B cell (primary cell): ENCODE measurements at regions not wholly inside any gene's neighbourhood (a gene's known extent, or its start where the extent isn't known, plus 50 kb on each side); places are given as distances from the start of the nearest gene placed in this dataset.
"Not testable (repeated sequence)": the region's sequence is repeated elsewhere in the genome, so short reads cannot be mapped to it uniquely, and the experiment has no call there.

Source experiments
- ATAC-seq: fragments of 200-7000 bp; cut with Tn5 transposase; one replicate; pipeline ENCODE4 v1.10.0; 2021; ENCODE audit warnings: low read depth, mild to moderate bottlenecking, moderate number of reproducible peaks, moderate library complexity
- CTCF ChIA-PET: fragments of 350-600 bp; sonication (Branson Sonifier 250); formaldehyde crosslinking; loops from one replicate; lab custom pipeline; 2021; ENCODE audit warnings: antibody characterized with exemption, inconsistent platforms; lab: Charles Lee
- POLR2A ChIA-PET: fragments of 350-600 bp; sonication (Branson Sonifier 250); formaldehyde crosslinking; loops from one replicate; lab custom pipeline; 2021; ENCODE audit warnings: antibody characterized with exemption; lab: Charles Lee
- DNase-seq: peaks from one replicate; pipeline ENCODE4 v3.0.0; 2013
- H2AFZ ChIP-seq: 2 replicates; pipeline ENCODE4 v1.6.1; 2012; ENCODE audit warnings: mild to moderate bottlenecking, low read depth, low read length; ENCODE audit not compliant: insufficient read depth, poor library complexity, severe bottlenecking
- H3K27ac ChIP-seq, 2 donors: 1 replicate in 1 of 2; 2 replicates in 1 of 2; pipeline ENCODE4 v1.5.1; 2012 to 2013; ENCODE audit warnings: low read length in 2 of 2, mild to moderate bottlenecking in 2 of 2, moderate library complexity in 1 of 2
- H3K27me3 ChIP-seq, 4 experiments: fragments of 200-600 bp in 1 of 4; sonication (generic) in 1 of 4; replicated peaks in 1 of 4; 1 replicate in 2 of 4; 2 replicates in 2 of 4; pipeline versions ENCODE4 v1.6.1 to v1.7.0; 2013 to 2016; ENCODE audit warnings: low read length in 3 of 4, mild to moderate bottlenecking in 2 of 4, mixed read lengths in 1 of 4, moderate library complexity in 1 of 4; ENCODE audit not compliant: insufficient read depth in 4 of 4, control insufficient read depth in 3 of 4; ENCODE audit errors: control extremely low read depth in 1 of 4
- H3K36me3 ChIP-seq, 2 experiments: replicated peaks in 1 of 2; 1 replicate in 1 of 2; 2 replicates in 1 of 2; pipeline versions ENCODE4 v1.6.1 to v1.7.1; 2013; ENCODE audit warnings: low read length in 1 of 2; ENCODE audit not compliant: insufficient read depth in 2 of 2, control insufficient read depth in 1 of 2; ENCODE audit errors: control extremely low read depth in 1 of 2, extremely low read depth in 1 of 2
- H3K4me1 ChIP-seq, 2 donors: fragments of 200-600 bp in 1 of 2; sonication (generic) in 1 of 2; 1 replicate in 1 of 2; 2 replicates in 1 of 2; pipeline versions ENCODE4 v1.5.1 to v1.6.1; 2013 to 2017; ENCODE audit warnings: low read length in 2 of 2; ENCODE audit not compliant: control insufficient read depth in 2 of 2, insufficient read depth in 2 of 2
- H3K4me2 ChIP-seq: replicated peaks from 2 replicates; pipeline ENCODE3; 2012; ENCODE audit warnings: mild to moderate bottlenecking, low read depth, low read length; ENCODE audit not compliant: poor library complexity, severe bottlenecking
- H3K4me3 ChIP-seq, 5 experiments: fragments of 200-600 bp in 1 of 5; sonication (generic) in 1 of 5; 1 replicate in 3 of 5; 2 replicates in 2 of 5; pipeline versions ENCODE4 v1.5.1 to v1.7.0; 2011 to 2016; ENCODE audit warnings: low read length in 4 of 5, mild to moderate bottlenecking in 4 of 5, low read depth in 2 of 5, control low read depth in 1 of 5, moderate library complexity in 1 of 5; ENCODE audit not compliant: insufficient read depth in 1 of 5; ENCODE audit errors: control extremely low read depth in 1 of 5, extremely low read depth in 1 of 5
- H3K79me2 ChIP-seq: fragments of 200-600 bp; sonication (generic); one replicate; pipeline ENCODE4 v1.6.0; 2016; ENCODE audit warnings: low read length; ENCODE audit not compliant: control insufficient read depth, insufficient read depth
- H3K9ac ChIP-seq: fragments of 200-600 bp; sonication (generic); 2 replicates; pipeline ENCODE4 v1.6.1; 2017; ENCODE audit warnings: mild to moderate bottlenecking, low read length, moderate library complexity
- H3K9me3 ChIP-seq, 3 donors: one replicate each; pipeline versions ENCODE4 v1.6.1 to v1.7.1; 2013; ENCODE audit warnings: low read length in 2 of 3; ENCODE audit not compliant: control insufficient read depth in 2 of 3, insufficient read depth in 1 of 3; ENCODE audit errors: control extremely low read depth in 1 of 3
- H4K20me1 ChIP-seq: 2 replicates; pipeline ENCODE4 v1.6.0; 2012; ENCODE audit warnings: mild to moderate bottlenecking, low read length; ENCODE audit not compliant: insufficient read depth, control insufficient read depth, poor library complexity, severe bottlenecking
- H3K27ac Mint-ChIP-seq: one replicate; pipeline ENCODE4 v1.8.0; 2021; ENCODE audit warnings: mixed read lengths
- H3K27me3 Mint-ChIP-seq: one replicate; pipeline ENCODE4 v1.8.0; 2021; ENCODE audit warnings: mixed read lengths
- H3K4me1 Mint-ChIP-seq: one replicate; pipeline ENCODE4 v1.8.0; 2021; ENCODE audit warnings: mixed read lengths
- H3K4me3 Mint-ChIP-seq: one replicate; pipeline ENCODE4 v1.8.0; 2021; ENCODE audit warnings: mixed read lengths
- H3K9me3 Mint-ChIP-seq: one replicate; pipeline ENCODE4 v1.8.0; 2022; ENCODE audit warnings: mixed read lengths; ENCODE audit not compliant: insufficient read depth
- EZH2 ChIP-seq: IDR thresholded peaks from 2 replicates; pipeline ENCODE4 v1.6.1; 2012; ENCODE audit warnings: borderline replicate concordance, low read depth, mild to moderate bottlenecking, moderate library complexity, low read length; ENCODE audit not compliant: insufficient read depth, poor library complexity, severe bottlenecking
- WGBS: methylation state at CpG from one replicate; pipeline ENCODE4 v1.1.5; 2013; ENCODE audit warnings: missing lambda C conversion rate; ENCODE audit not compliant: insufficient coverage; 5-methylcytosine and 5-hydroxymethylcytosine counted together
- intact Hi-C: fragments of 100-400 bp; cut with micrococcal nuclease; formaldehyde crosslinking; loops from one replicate; pipeline ENCODE4 v1.10.0; 2022
- TF ChIP-seq, protein P1 (sequence below): fragments of 200-600 bp; IDR thresholded peaks from one replicate; pipeline ENCODE4 v1.8.0; 2022; ENCODE audit warnings: antibody characterized with exemption, mild to moderate bottlenecking

DNA sequence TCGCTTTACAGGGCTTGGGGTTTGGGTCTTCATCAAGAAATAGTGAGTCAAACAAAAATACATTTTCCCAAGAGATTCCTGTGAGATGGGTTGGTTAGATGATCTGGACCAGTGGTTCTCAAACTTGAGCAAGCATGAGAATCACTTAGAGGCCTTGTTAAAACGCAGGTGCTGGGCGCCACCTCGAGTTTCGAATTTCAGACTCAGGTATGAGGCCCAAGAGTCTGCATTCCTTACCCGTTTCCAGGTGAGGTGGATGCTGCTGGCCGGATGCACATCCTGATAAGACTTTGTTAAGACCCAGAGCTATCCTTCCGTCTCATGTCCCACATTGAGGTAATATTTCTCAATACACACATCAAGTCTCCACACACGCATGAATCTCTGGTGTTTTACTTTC is 707.8 kb upstream of the SALL3 start:
- no peaks in the 10 kb centered on the region for H4K20me1 ChIP-seq
- H3K27ac Mint-ChIP-seq = no peak overlapping the region
- no peaks in the 10 kb centered on the region for H3K27me3 ChIP-seq
- peaks cover 6% of the 10 kb centered on the region for H3K9me3 Mint-ChIP-seq
- H3K4me1 ChIP-seq = no peaks in the 10 kb centered on the region
- no peaks in the 10 kb centered on the region for H3K36me3 ChIP-seq
- H3K27me3 Mint-ChIP-seq = no peaks in the 10 kb centered on the region
- no peak for ATAC-seq
- intact Hi-C loops = no loop called here
- no peak overlapping the region for H3K4me2 ChIP-seq
- CTCF ChIA-PET = no interaction called here
- no peaks in the 10 kb centered on the region for H3K79me2 ChIP-seq
- peaks cover 0 to 13% (median 5%) of the 10 kb centered on the region in 3 donors for H3K9me3 ChIP-seq
- TF ChIP-seq, protein P1, sequence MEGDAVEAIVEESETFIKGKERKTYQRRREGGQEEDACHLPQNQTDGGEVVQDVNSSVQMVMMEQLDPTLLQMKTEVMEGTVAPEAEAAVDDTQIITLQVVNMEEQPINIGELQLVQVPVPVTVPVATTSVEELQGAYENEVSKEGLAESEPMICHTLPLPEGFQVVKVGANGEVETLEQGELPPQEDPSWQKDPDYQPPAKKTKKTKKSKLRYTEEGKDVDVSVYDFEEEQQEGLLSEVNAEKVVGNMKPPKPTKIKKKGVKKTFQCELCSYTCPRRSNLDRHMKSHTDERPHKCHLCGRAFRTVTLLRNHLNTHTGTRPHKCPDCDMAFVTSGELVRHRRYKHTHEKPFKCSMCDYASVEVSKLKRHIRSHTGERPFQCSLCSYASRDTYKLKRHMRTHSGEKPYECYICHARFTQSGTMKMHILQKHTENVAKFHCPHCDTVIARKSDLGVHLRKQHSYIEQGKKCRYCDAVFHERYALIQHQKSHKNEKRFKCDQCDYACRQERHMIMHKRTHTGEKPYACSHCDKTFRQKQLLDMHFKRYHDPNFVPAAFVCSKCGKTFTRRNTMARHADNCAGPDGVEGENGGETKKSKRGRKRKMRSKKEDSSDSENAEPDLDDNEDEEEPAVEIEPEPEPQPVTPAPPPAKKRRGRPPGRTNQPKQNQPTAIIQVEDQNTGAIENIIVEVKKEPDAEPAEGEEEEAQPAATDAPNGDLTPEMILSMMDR = no peak
- no peak for TF ChIP-seq EZH2
- POLR2A ChIA-PET = no interaction called here
- H3K4me3 ChIP-seq = no peak overlapping the region
- 65% methylated on average over 6 of the region's 9 CpGs for WGBS
- H2AFZ ChIP-seq = no peak overlapping the region
- no peak overlapping the region for H3K9ac ChIP-seq
- no peaks in the 10 kb centered on the region for H3K4me1 Mint-ChIP-seq
- DNase-seq = no peak
- H3K4me3 Mint-ChIP-seq = no peak overlapping the region
- no peak overlapping the region for H3K27ac ChIP-seq

- Histone ChIP-seq H3K4me3 (no peak overlapping the region), H2AFZ (no peak overlapping the region), H3K36me3 (no peaks in the 10 kb centered on the region), H3K4me1 (no peaks in the 10 kb centered on the region), H3K27me3 (no peaks in the 10 kb centered on the region), H4K20me1 (no peaks in the 10 kb centered on the region), H3K4me2 (no peak overlapping the region), H3K27ac (no peak overlapping the region), H3K9me3 (peaks cover 0 to 5% (median 5%) of the 10 kb centered on the region in 3 donors), H3K79me2 (no peaks in the 10 kb centered on the region), H3K9ac (no peak overlapping the region)
- ATAC-seq (no peak), DNase-seq (no peak)
- Mint-ChIP-seq H3K27ac (no peak overlapping the region), H3K9me3 (peaks cover 6% of the 10 kb centered on the region), H3K4me3 (no peak overlapping the region), H3K4me1 (no peaks in the 10 kb centered on the region), H3K27me3 (no peaks in the 10 kb centered on the region)
- intact Hi-C loops = no loop called here
- POLR2A ChIA-PET = no interaction called here
- TF ChIP-seq EZH2 = no peak
- TF ChIP-seq, protein P1 = no peak
- CTCF ChIA-PET = no interaction called here
Measured at GRCh38 chr18:78273876-78274275, 705.7 kb upstream of the SALL3 start.

DNA sequence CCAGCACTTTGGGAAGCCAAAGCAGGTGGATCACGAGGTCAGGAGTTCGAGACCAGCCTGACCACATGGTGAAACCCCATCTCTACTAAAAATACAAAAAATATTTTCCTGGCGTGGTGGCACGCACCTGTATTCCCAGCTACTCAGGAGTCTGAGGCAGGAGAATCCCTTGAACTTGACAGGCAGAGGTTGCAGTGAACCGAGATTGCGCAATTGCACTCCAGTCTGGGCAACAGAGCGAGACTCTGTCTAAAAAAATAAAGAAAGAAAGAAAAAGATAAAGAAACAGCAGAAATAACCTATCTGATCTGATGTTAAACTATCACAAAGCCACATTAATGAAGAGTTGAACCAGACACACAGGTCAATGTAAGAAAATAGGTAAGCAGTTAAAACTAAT is 696.2 kb upstream of the SALL3 start:
- POLR2A ChIA-PET, H3K27ac ChIP-seq, ATAC-seq, H3K4me3 ChIP-seq, CTCF ChIA-PET, H3K9ac ChIP-seq, H3K4me3 Mint-ChIP-seq, H3K27me3 ChIP-seq, H3K4me1 Mint-ChIP-seq, H3K4me1 ChIP-seq, H3K9me3 Mint-ChIP-seq, H3K9me3 ChIP-seq, H2AFZ ChIP-seq, H3K79me2 ChIP-seq, H3K27ac Mint-ChIP-seq, intact Hi-C loops, H3K4me2 ChIP-seq, H3K36me3 ChIP-seq, H3K27me3 Mint-ChIP-seq, DNase-seq, H4K20me1 ChIP-seq: not testable (repeated sequence)
- 93% methylated on average over 2 of the region's 7 CpGs for WGBS
